Thyroid gland (tissue), 4 donors: ENCODE measurements at regions not wholly inside any gene's neighbourhood (a gene's known extent, or its start where the extent isn't known, plus 50 kb on each side); places are given as distances from the start of the nearest gene placed in this dataset.

ENCODE experiments used
- DNase-seq, 2 donors: peaks; one replicate each; pipeline ENCODE4 v3.0.0-alpha.2; 2019
- H3K27ac ChIP-seq, 3 donors: fragments of 200-600 bp; sonication (generic); 1 replicate in 2 of 3; 2 replicates in 1 of 3; pipeline ENCODE4 v1.5.1; 2016 to 2019; ENCODE audit warnings: mild to moderate bottlenecking in 1 of 3, moderate library complexity in 1 of 3
- H3K27me3 ChIP-seq: fragments of 200-600 bp; sonication (generic); one replicate; pipeline ENCODE4 v1.5.1; 2019
- H3K36me3 ChIP-seq, 2 donors: fragments of 200-600 bp; sonication (generic); one replicate each; pipeline ENCODE4 v1.5.1; 2016 to 2019
- H3K4me1 ChIP-seq, 2 donors: fragments of 200-600 bp; sonication (generic); one replicate each; pipeline ENCODE4 v1.5.1; 2017 to 2019
- H3K4me3 ChIP-seq, 3 donors: fragments of 200-600 bp; sonication (generic); replicated peaks in 1 of 3; 1 replicate in 2 of 3; 2 replicates in 1 of 3; pipeline ENCODE4 v1.5.1; 2016; ENCODE audit warnings: mild to moderate bottlenecking in 1 of 3
- H3K9me3 ChIP-seq: fragments of 200-600 bp; sonication (generic); one replicate; pipeline ENCODE4 v1.5.1; 2017
- CTCF ChIP-seq, 6 experiments: fragments of 200-600 bp in 3 of 6; fragments of 450-650 bp in 3 of 6; sonication (generic) in 3 of 6; IDR thresholded peaks; one replicate each; pipeline ENCODE4 v1.5.1; 2016 to 2019; ENCODE audit warnings: antibody characterized with exemption in 6 of 6, mild to moderate bottlenecking in 2 of 6, inconsistent platforms in 1 of 6, moderate library complexity in 1 of 6
- POLR2A ChIP-seq, 2 donors: fragments of 450-650 bp; IDR thresholded peaks; one replicate each; pipeline ENCODE4 v1.6.1; 2017; ENCODE audit warnings: antibody characterized with exemption in 2 of 2, mild to moderate bottlenecking in 2 of 2, moderate library complexity in 1 of 2
- whole genome bisulfite sequencing, 2 donors: methylation state at CpG; one replicate each; pipeline ENCODE4 v1.1.5; 2017; 5-methylcytosine and 5-hydroxymethylcytosine counted together
- intact Hi-C: fragments of 100-400 bp; cut with DNase I; formaldehyde crosslinking; loops from one replicate; pipeline ENCODE4 v1.15.1; 2023

GRCh38 chr2:144140891-144141290 lies 379.0 kb downstream of the ZEB2 start:
- H3K27me3 ChIP-seq: no peaks in the 10 kb centered on the region
- intact Hi-C loops: no loop called here
- no peak overlapping the region for H3K4me3 ChIP-seq
- no peaks in the 10 kb centered on the region for H3K36me3 ChIP-seq
- H3K4me1 ChIP-seq: peaks cover 8 to 11% of the 10 kb centered on the region in 2 donors
- WGBS, 2 donors: 92 to 95% methylated on average over 3 of the region's 3 CpGs
- no peak for TF ChIP-seq CTCF (IDR thresholded peaks at IDR 0.05)
- TF ChIP-seq POLR2A (IDR thresholded peaks at IDR 0.05): no peak
- no peaks in the 10 kb centered on the region for H3K9me3 ChIP-seq
- H3K27ac ChIP-seq: no peak overlapping the region
- no peak for DNase-seq

- H3K9me3 ChIP-seq: no peaks in the 10 kb centered on the region
- no peak for DNase-seq
- H3K27ac ChIP-seq: no peak overlapping the region
- no peaks in the 10 kb centered on the region for H3K27me3 ChIP-seq
- intact Hi-C loops: no loop called here
- peaks cover 0 to 3% of the 10 kb centered on the region in 2 donors for H3K4me1 ChIP-seq
- TF ChIP-seq CTCF (IDR thresholded peaks at IDR 0.05) (no peak), POLR2A (IDR thresholded peaks at IDR 0.05) (no peak)
- H3K4me3 ChIP-seq: no peak overlapping the region
- WGBS, 2 donors: 94 to 95% methylated on average over 5 of the region's 5 CpGs
- H3K36me3 ChIP-seq: no peaks in the 10 kb centered on the region
Observed at GRCh38 chr2:144137705-144138428, 382.1 kb downstream of the ZEB2 start.

- H3K27me3 ChIP-seq: no peaks in the 10 kb centered on the region
- TF ChIP-seq POLR2A (IDR thresholded peaks at IDR 0.05): no peak
- TF ChIP-seq CTCF (IDR thresholded peaks at IDR 0.05): no peak
- no peak for DNase-seq
- H3K9me3 ChIP-seq: no peaks in the 10 kb centered on the region
- no peaks in the 10 kb centered on the region for H3K36me3 ChIP-seq
- intact Hi-C loops: no loop called here
- H3K4me3 ChIP-seq: no peak overlapping the region
- no peak overlapping the region for H3K27ac ChIP-seq
- 95 to 100% methylated on average over 1 of the region's 1 CpG for WGBS, 2 donors
- H3K4me1 ChIP-seq: peaks cover 0 to 3% of the 10 kb centered on the region in 2 donors
Observed at GRCh38 chr2:144137272-144137671, 382.6 kb downstream of the ZEB2 start.

- Histone ChIP-seq H3K9me3 (no peaks in the 10 kb centered on the region), H3K27ac (no peak overlapping the region), H3K4me3 (no peak overlapping the region), H3K4me1 (peaks cover 0 to 3% of the 10 kb centered on the region in 2 donors), H3K27me3 (no peaks in the 10 kb centered on the region), H3K36me3 (no peaks in the 10 kb centered on the region)
- intact Hi-C loops: no loop called here
- no peak for DNase-seq
- WGBS, 2 donors: 98% methylated on average over 4 of the region's 4 CpGs
- no peak for TF ChIP-seq POLR2A (IDR thresholded peaks at IDR 0.05)
- TF ChIP-seq CTCF (IDR thresholded peaks at IDR 0.05): no peak
Observed at GRCh38 chr2:144136297-144137010, 383.5 kb downstream of the ZEB2 start.
